ENCODE measurements at regions not wholly inside any gene's neighbourhood (a gene's known extent, or its start where the extent isn't known, plus 50 kb on each side); places are given as distances from the start of the nearest gene placed in this dataset.
"Not testable (repeated sequence)": the region's sequence is repeated elsewhere in the genome, so short reads cannot be mapped to it uniquely, and the experiment has no call there.

- not testable (repeated sequence) for H3K4me2 ChIP-seq, H3K27ac ChIP-seq, H3K4me3 ChIP-seq, H3K36me3 ChIP-seq, H3K4me1 ChIP-seq, H3K9ac ChIP-seq, H4K20me1 ChIP-seq, H3K27me3 ChIP-seq
- H3K9me3 ChIP-seq (replicated peaks in 1 of 11): peaks cover 0 to 10% (median 0%) of the 10 kb centered on the region in 11 experiments; a peak in 5 of 22 replicates
These were observed 51.9 kb upstream of the CLEC6A start for GRCh38 chr12:8403834-8404233.

- H3K4me1 ChIP-seq, H3K4me3 ChIP-seq, H3K9ac ChIP-seq, H3K4me2 ChIP-seq, H4K20me1 ChIP-seq, H3K27ac ChIP-seq, H3K27me3 ChIP-seq, H3K36me3 ChIP-seq: not testable (repeated sequence)
- peaks cover 0 to 10% (median 0%) of the 10 kb centered on the region in 11 experiments; a peak in 5 of 22 replicates for H3K9me3 ChIP-seq (replicated peaks in 1 of 11)
These were observed 51.4 kb upstream of the CLEC6A start for GRCh38 chr12:8404341-8404740.
